G401.6 (cell line): ENCODE measurements at regions not wholly inside any gene's neighbourhood (a gene's known extent, or its start where the extent isn't known, plus 50 kb on each side); places are given as distances from the start of the nearest gene placed in this dataset.

ENCODE experiments used
- FAIRE-seq: peaks from 2 replicates; lab custom pipeline; 2012; peaks lifted over from hg19 to GRCh38; lab: Jason Lieb, UNC

DNA sequence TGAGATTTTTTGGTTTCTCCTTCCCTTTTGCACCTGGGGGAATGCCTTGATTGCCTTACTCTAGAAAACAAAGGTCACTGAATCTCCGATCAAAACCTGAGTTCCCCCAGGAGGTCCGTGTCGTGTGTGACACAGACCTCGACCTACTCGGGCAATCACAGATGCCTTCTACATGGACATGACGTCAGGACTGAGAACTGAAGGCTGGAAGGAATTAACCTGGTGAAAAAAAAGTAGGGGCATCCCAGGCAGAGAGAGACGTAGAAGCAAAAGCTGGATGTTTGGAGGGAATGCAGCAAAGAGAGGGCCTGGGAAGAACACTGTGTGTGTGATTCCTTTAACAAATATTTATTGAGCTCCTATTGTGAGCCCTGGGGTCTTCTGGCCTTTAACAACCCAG lies 178.0 kb downstream of the PRDM2 start:
- FAIRE-seq, result no peak

GRCh38 chr1:13878451-13878850 lies 178.5 kb downstream of the PRDM2 start:
- no peak for FAIRE-seq

- FAIRE-seq, result no peak
Measured at GRCh38 chr1:13881385-13882088, 181.5 kb downstream of the PRDM2 start.

- no peak for FAIRE-seq
Measured at GRCh38 chr1:13888351-13888986, 188.5 kb downstream of the PRDM2 start.

- no peak for FAIRE-seq
Measured at GRCh38 chr1:13889495-13889894, 189.5 kb downstream of the PRDM2 start.

DNA sequence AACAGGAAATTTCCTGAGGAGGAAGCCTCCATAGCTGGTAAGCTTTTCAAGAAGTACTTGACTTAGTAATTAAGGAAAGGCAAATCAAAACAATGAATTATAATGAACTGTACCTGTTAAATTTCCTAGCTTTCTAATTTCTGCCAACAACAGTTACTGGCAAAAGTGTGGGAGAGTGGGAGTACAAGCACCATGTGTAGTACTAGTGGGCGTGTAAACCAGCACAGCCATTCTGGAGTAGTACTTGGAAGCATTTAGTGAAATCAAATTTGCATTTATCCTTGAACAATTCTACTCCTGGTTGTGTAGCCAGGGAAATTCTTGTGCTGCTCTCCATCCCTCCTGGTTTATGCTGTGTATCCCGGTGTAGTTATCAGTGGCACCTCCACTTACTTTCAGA lies 190.8 kb downstream of the PRDM2 start:
- FAIRE-seq, result no peak

GRCh38 chr1:13892198-13892597 lies 192.2 kb downstream of the PRDM2 start:
- FAIRE-seq, result no peak

GRCh38 chr1:13892671-13893325 lies 192.8 kb downstream of the PRDM2 start:
- no peak for FAIRE-seq

DNA sequence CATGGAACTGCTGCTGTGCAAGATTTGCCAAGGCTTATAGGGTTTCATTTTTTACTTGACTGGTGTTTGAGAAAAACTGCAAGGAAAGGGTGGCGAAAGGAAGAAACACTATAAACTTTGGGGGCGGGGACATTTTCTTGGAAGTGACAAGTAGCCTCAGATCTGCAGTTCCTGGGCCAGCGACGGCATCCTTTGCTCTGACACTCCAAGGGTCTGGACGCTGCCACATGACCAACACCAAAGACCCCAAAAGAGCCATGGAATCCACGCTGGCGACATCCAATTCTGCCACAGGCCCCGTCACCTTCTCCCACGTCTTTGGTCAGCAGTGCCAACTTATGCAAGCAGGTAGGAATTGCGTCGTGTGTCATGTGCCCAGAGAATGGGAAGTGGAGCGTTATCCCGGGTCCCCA lies 193.4 kb downstream of the PRDM2 start:
- no peak for FAIRE-seq

GRCh38 chr1:13896932-13897331 lies 196.9 kb downstream of the PRDM2 start:
- no peak for FAIRE-seq

DNA sequence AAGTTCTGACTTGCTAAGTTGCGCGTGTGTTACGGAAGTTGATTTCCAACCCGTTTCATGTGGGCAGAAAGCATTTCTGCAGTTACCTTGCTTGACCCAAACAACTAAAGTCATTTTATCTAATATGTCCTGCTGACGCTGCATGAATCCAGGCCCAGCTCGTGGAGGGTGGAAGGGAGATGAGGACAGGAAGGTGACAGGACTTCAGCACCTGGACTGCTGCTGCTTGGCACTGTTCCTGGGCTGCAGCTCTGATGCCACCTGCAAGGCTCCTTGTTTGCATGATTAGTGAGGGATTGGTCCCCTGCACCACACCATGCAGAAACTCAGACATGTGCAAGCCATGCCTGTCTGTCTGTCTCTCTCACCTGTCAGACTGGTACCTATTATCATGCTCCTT lies 198.4 kb downstream of the PRDM2 start:
- FAIRE-seq, result no peak

DNA sequence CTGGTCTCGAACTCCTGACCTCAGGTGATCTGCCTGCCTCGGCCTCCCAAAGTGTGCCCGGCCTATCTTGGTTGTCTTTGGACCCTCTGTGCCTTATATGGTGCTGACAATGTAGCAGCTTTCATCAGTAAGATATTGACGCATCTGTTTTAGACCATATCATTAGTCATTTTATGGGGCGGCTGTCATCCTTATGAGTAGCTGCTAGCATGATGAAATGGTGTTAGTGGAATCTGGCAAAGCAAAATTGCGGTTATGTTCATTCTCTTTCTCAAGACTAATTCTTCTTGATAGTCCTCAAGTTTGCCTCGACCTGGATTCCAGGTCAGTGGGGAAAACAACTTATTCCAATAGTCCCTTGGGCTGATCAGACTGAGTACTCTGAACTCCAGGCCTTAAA lies 199.9 kb downstream of the PRDM2 start:
- no peak for FAIRE-seq

DNA sequence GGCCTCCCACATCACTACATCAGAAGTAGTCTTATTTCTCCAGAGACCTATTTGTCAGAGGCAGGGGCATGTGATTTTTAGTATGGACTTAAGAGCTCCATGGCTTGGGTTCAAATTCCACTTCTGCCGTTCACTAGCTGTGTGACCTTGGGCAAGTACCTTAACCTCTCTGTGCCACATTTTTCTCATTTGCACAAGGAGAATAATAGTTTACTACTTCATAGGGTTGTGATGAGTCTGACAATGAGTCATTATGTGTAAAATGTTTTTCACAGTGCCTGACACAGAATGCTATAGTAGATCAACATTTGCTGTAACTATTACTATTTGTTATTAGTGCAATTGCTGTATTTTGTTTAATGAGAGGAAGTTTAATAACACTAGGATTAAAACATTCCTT lies 200.6 kb downstream of the PRDM2 start:
- FAIRE-seq, result no peak

DNA sequence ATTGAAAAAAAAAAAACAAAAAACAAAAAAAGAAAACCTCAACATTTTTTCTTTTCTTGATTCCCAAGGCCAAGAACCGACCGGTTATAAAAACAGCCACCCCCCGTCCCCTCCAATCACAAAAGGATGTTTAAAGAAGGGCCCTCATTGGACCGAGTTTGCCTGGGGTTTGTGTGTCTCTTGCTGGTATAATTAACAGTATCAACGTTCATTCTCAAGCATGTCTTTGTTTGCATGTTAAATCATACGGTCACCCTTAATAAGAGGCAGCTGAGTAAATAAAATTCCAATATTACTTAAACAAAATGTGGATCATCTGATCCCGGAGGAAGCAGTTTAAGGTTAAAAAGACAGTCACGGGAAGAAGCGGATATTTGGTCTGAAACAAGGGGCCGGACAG lies 201.1 kb downstream of the PRDM2 start:
- no peak for FAIRE-seq

DNA sequence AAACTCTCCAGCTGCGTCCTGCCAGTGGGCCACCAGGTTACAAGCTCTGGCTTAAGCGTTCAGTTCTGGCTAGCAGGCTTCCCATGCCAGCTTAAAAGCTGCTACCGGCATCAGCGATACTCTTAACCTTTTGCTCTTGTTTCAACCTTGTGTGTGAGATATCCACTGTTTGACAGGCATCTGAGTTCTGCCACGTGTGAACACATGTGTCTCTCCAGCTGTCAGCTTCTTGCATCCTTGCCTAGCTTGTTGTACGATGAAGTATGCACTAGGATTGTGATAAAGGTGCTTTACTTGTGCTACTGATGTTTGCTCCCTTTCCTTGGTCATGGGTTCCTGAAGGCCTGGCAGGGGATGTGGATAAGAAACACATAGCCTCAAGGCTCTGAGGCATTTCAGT lies 201.6 kb downstream of the PRDM2 start:
- no peak for FAIRE-seq

DNA sequence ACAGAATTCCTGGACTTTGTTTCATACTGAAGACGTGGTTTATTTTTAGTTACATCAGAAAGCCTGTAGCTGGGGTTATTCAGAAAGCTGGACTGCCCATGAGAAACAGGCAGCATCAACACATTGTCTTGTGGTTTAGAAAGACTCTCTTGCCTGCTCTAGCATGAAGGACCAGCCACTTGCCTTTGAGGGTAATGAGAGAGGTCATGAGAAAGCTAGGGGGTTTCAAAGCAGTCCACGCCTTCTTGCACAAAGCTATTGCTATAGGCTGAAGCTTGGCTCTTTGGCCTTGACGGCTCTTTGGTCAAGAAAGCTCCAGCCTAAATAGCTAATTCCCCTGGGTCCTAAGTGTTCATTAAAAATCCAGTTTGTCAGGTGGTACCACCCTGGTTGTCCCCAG lies 208.1 kb downstream of the PRDM2 start:
- no peak for FAIRE-seq

DNA sequence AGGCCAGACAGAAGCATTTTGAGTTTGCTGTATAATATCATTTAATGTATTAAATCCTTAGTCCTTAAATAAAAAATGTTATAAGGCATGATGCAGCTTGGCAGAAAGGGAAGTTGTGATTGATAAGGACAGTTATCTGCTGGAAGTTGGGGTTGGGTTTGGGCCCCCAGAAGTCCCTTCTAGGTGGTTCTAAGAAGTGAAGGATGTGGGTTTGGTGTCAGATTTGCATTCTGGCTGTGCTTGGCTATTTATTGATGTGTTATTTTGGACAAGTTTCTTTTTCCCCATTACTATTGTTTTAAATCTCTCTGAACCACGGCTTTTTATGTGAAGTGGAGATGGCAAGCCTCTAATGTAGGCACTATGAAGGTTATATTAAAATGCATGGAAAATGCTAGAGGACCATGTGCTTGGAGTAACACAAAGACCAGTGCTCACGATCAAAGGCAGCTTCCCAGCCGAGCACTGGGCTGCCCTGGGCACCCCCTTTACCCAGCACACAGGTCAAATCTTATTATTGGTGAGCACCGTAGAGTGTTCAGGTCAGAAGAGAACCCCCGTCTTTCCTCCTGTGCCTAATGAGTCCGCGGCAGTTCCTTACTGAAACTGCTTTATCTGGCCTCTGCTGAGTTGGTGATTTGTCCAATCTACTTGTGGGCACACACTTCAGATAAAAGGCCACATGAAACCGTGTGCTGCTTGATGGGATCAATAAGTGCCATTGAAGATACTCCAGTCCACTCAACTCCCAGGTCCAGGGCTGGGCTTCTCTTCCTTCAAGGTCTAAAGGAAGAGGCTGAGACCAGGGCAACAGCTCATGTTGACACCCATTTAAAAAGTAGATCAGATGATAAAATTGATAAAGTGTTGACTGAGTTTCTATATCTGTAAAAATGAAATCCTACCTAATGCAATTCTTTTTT lies 212.0 kb downstream of the PRDM2 start:
- FAIRE-seq, result no peak

- no peak for FAIRE-seq
Measured at GRCh38 chr1:13913396-13913795, 213.4 kb downstream of the PRDM2 start.

DNA sequence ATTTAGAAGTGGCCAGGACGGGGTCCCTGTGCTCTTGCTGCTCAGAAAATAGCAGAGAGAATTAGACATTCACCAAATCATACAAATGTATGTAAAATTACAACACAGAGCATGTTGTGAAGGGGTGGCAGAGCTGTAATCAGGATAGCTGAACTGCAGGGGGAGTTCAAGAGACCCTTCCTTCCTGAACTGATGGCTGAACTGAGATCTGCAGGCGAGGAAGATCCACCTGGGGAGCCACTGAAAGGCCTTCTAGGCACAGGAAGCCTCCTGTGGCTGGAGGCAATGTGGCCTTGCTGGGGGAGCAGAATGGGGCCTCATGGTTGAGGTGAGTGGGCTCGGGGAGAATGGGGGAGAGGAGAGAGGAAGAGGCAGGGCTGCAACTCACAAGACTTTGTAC lies 216.5 kb downstream of the PRDM2 start:
- FAIRE-seq, result no peak

DNA sequence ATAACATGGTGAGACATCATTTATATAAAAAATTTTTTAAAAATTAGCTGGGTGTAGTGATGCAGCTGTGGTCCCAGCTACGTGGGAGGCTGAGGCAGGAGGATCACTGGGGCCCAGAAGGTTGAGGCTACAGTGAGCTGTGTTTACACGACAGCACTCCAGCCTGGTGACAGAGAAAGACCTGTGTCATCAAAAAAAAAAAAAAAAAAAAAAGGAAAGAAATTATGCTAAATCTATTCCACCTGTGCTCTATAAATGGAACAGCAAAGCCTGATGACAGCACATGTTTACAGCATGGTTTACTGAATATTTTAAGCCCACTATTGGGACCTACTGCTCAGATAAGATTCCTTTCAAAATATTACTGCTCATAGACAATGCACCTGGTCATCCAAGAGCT lies 217.6 kb downstream of the PRDM2 start:
- FAIRE-seq, result no peak

DNA sequence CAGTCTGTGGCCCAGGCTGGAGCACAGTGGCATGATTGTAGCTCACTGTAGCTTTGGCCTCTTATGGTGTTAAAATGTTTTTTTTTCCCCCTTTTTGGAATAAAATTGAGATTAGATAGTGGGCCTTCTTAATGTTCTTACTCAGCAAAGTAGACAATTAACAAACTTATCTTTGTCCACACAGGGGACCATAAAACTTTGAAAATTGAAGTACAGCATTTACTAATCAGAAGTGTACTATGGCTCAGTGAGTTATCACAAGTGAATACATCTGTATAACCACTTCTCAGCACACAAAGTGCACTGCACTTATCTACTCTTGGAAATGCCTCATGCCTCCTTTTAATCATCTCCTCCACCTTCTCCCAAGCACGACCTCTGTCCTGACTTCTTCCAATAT lies 218.9 kb downstream of the PRDM2 start:
- no peak for FAIRE-seq

DNA sequence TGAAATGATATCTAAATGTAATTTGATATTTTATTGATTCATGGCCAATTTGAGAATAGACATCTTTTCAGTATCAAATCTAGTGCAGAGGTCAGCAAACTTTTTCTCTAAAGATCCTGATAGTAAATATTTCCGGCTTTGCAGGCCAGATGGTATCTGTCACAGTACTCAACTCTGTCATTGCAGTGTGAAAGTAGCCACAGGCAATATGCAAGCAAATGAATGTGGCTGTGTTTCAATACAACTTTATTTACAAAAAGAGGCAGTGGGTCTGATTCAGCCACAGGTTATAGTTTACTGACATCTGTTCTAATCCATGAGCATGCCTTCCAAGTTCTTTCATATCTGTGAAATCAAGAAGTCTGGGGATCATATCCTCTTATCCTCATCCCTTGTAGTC lies 221.2 kb downstream of the PRDM2 start:
- FAIRE-seq, result no peak
